Glutamatergic neuron (in vitro differentiated cells): ENCODE measurements at regions not wholly inside any gene's neighbourhood (a gene's known extent, or its start where the extent isn't known, plus 50 kb on each side); places are given as distances from the start of the nearest gene placed in this dataset.

Experiments
- DNase-seq: peaks from one replicate; pipeline ENCODE4 v3.0.0; 2022
- H3K27ac Mint-ChIP-seq: one replicate; pipeline ENCODE4 v1.8.0; 2020; ENCODE audit warnings: mild to moderate bottlenecking, mixed read lengths, inconsistent platforms; ENCODE audit not compliant: unreplicated experiment
- H3K27me3 Mint-ChIP-seq: one replicate; pipeline ENCODE4 v1.8.0; 2020; ENCODE audit warnings: mild to moderate bottlenecking, moderate library complexity, mixed read lengths, inconsistent platforms; ENCODE audit not compliant: unreplicated experiment
- H3K36me3 Mint-ChIP-seq: one replicate; pipeline ENCODE4 v1.8.0; 2020; ENCODE audit warnings: mild to moderate bottlenecking, mixed read lengths, inconsistent platforms; ENCODE audit not compliant: unreplicated experiment
- H3K4me1 Mint-ChIP-seq: one replicate; pipeline ENCODE4 v1.8.0; 2020; ENCODE audit warnings: mild to moderate bottlenecking, low read depth, mixed read lengths, inconsistent platforms; ENCODE audit not compliant: unreplicated experiment
- H3K4me3 Mint-ChIP-seq: one replicate; pipeline ENCODE4 v1.8.0; 2020; ENCODE audit warnings: mild to moderate bottlenecking, mixed read lengths, inconsistent platforms; ENCODE audit not compliant: unreplicated experiment
- H3K9me3 Mint-ChIP-seq: one replicate; pipeline ENCODE4 v1.8.0; 2020; ENCODE audit warnings: mild to moderate bottlenecking, moderate library complexity, mixed read lengths, inconsistent platforms; ENCODE audit not compliant: unreplicated experiment
- CTCF ChIP-seq: fragments of 200-600 bp; sonication (generic); IDR thresholded peaks from one replicate; pipeline ENCODE4 v1.5.0; 2021; ENCODE audit not compliant: partially characterized antibody, unreplicated experiment

GRCh38 chr12:115403253-115403652, 719.3 kb upstream of the TBX3 start:
- H3K9me3 Mint-ChIP-seq = peaks cover 1% of the 10 kb centered on the region

GRCh38 chr12:115402443-115403180, 718.6 kb upstream of the TBX3 start:
- no peaks in the 10 kb centered on the region for H3K4me1 Mint-ChIP-seq
- peaks cover 1% of the 10 kb centered on the region for H3K9me3 Mint-ChIP-seq
- H3K4me3 Mint-ChIP-seq = no peak overlapping the region
- H3K27ac Mint-ChIP-seq = no peak overlapping the region
- no peaks in the 10 kb centered on the region for H3K36me3 Mint-ChIP-seq
- H3K27me3 Mint-ChIP-seq = peaks cover 2% of the 10 kb centered on the region
- no peak for DNase-seq
- no peak for TF ChIP-seq CTCF

More at GRCh38 chr12:115403253-115403652, 719.3 kb upstream of the TBX3 start:
- Mint-ChIP-seq H3K27ac (no peak overlapping the region), H3K27me3 (peaks cover 2% of the 10 kb centered on the region), H3K4me3 (no peak overlapping the region), H3K36me3 (no peaks in the 10 kb centered on the region), H3K4me1 (no peaks in the 10 kb centered on the region)
- TF ChIP-seq CTCF = no peak
- DNase-seq = no peak

GRCh38 chr12:115401761-115402160, 717.8 kb upstream of the TBX3 start:
- Mint-ChIP-seq H3K27me3 (no peaks in the 10 kb centered on the region), H3K9me3 (peaks cover 1% of the 10 kb centered on the region), H3K27ac (no peak overlapping the region), H3K4me3 (no peak overlapping the region), H3K4me1 (no peaks in the 10 kb centered on the region), H3K36me3 (peaks cover under 1% of the 10 kb centered on the region)
- DNase-seq = no peak
- no peak for TF ChIP-seq CTCF

GRCh38 chr12:115400011-115400410, 716.0 kb upstream of the TBX3 start:
- Mint-ChIP-seq H3K4me3 (no peak overlapping the region), H3K9me3 (peaks cover 3% of the 10 kb centered on the region), H3K27ac (no peak overlapping the region), H3K36me3 (peaks cover 5% of the 10 kb centered on the region), H3K27me3 (peaks cover 2% of the 10 kb centered on the region), H3K4me1 (no peaks in the 10 kb centered on the region)
- DNase-seq = no peak
- no peak for TF ChIP-seq CTCF

GRCh38 chr12:115398311-115398781, 714.4 kb upstream of the TBX3 start:
- Mint-ChIP-seq H3K4me3 (no peak overlapping the region), H3K36me3 (peaks cover 5% of the 10 kb centered on the region), H3K4me1 (no peaks in the 10 kb centered on the region), H3K27me3 (peaks cover 2% of the 10 kb centered on the region), H3K27ac (no peak overlapping the region), H3K9me3 (peaks cover 3% of the 10 kb centered on the region)
- no peak for TF ChIP-seq CTCF
- DNase-seq = no peak
